Stimulated activated CD4-positive, alpha-beta T cell treated with anti-CD3 and anti-CD28 coated beads, Interleukin-2, amount 100 ng/mL, for 4 hours (primary cell): ENCODE measurements at regions not wholly inside any gene's neighbourhood (a gene's known extent, or its start where the extent isn't known, plus 50 kb on each side); places are given as distances from the start of the nearest gene placed in this dataset.
"Not testable (repeated sequence)": the region's sequence is repeated elsewhere in the genome, so short reads cannot be mapped to it uniquely, and the experiment has no call there.

Experiments used
- DNase-seq: peaks from one replicate; pipeline ENCODE4 v3.0.0-alpha.2; 2020; ENCODE audit warnings: low read depth

GRCh38 chr10:46204482-46205102 lies 82.2 kb upstream of the ANTXRL start:
- DNase-seq = not testable (repeated sequence)

- DNase-seq = not testable (repeated sequence)
Measured at GRCh38 chr10:46210427-46210826, 76.4 kb upstream of the ANTXRL start.

GRCh38 chr10:46215426-46215825 lies 71.4 kb upstream of the ANTXRL start:
- no peak for DNase-seq

GRCh38 chr10:46216003-46216634 lies 70.7 kb upstream of the ANTXRL start:
- no peak for DNase-seq

- DNase-seq = no peak
Measured at GRCh38 chr10:46216836-46217751, 69.7 kb upstream of the ANTXRL start.

GRCh38 chr10:46217752-46218453 lies 68.9 kb upstream of the ANTXRL start:
- DNase-seq = no peak

GRCh38 chr10:46218921-46219320 lies 67.9 kb upstream of the ANTXRL start:
- no peak for DNase-seq

GRCh38 chr10:46219431-46219990 lies 67.3 kb upstream of the ANTXRL start:
- not testable (repeated sequence) for DNase-seq

GRCh38 chr10:46220187-46220586 lies 66.6 kb upstream of the ANTXRL start:
- DNase-seq = no peak

- no peak for DNase-seq
Measured at GRCh38 chr10:46220872-46221538, 65.8 kb upstream of the ANTXRL start.

GRCh38 chr10:46222364-46222935 lies 64.3 kb upstream of the ANTXRL start:
- DNase-seq = no peak

- no peak for DNase-seq
Measured at GRCh38 chr10:46223064-46223480, 63.7 kb upstream of the ANTXRL start.

- no peak for DNase-seq
Measured at GRCh38 chr10:46223626-46224413, 63.0 kb upstream of the ANTXRL start.

GRCh38 chr10:46224414-46224682 lies 62.4 kb upstream of the ANTXRL start:
- DNase-seq = no peak

- DNase-seq = no peak
Measured at GRCh38 chr10:46225597-46225996, 61.2 kb upstream of the ANTXRL start.

- no peak for DNase-seq
Measured at GRCh38 chr10:46226232-46226631, 60.6 kb upstream of the ANTXRL start.

- no peak for DNase-seq
Measured at GRCh38 chr10:46226900-46227558, 59.8 kb upstream of the ANTXRL start.

- no peak for DNase-seq
Measured at GRCh38 chr10:46227571-46227935, 59.2 kb upstream of the ANTXRL start.

- no peak for DNase-seq
Measured at GRCh38 chr10:46227936-46228562, 58.7 kb upstream of the ANTXRL start.
